ENCODE measurements at regions not wholly inside any gene's neighbourhood (a gene's known extent, or its start where the extent isn't known, plus 50 kb on each side); places are given as distances from the start of the nearest gene placed in this dataset.

DNA sequence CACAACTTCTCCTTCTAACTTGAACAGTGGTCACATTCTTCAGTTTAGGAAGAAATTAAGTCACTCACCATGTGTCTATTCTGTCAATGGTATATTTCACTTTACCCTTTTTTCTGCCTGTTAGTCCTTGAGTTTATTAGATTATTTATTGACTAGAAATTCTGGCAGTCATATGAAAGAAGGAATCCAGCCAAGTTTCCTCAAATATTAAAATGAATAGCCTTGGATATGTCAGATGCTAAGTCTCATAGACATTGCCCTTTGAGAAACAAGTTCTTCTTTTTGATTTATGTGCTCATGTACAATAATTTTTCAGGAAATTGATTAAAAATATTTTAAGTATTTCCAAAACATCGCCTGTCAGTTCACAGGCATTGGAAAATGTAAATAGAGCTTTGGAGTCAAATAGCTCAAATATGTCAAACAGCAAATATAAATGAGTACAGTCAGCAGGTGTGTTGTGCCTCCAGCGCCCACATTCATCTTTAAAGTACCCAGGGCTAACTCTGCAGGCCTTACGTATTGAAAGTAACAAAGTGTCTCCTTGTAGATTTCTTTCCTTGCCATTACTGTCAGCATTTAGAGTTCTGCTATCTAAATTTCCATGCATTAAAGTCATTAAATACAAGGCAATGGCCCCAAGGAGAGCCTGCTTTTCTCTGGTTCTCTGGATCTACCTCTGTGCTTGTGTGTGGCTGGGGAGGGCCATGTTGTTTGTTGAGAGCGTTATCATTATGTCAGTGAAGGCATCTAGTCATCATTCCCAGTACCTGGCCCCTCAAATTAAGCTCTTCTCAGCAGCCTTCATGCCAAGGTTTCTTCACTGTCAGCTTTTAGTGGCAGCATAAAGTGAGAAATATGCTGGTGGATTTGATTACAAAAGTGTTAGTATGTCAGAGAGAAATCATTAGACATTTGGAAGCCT, 76.3 kb upstream of the TRPC4 start:
- TF ChIP-seq, protein P1, sequence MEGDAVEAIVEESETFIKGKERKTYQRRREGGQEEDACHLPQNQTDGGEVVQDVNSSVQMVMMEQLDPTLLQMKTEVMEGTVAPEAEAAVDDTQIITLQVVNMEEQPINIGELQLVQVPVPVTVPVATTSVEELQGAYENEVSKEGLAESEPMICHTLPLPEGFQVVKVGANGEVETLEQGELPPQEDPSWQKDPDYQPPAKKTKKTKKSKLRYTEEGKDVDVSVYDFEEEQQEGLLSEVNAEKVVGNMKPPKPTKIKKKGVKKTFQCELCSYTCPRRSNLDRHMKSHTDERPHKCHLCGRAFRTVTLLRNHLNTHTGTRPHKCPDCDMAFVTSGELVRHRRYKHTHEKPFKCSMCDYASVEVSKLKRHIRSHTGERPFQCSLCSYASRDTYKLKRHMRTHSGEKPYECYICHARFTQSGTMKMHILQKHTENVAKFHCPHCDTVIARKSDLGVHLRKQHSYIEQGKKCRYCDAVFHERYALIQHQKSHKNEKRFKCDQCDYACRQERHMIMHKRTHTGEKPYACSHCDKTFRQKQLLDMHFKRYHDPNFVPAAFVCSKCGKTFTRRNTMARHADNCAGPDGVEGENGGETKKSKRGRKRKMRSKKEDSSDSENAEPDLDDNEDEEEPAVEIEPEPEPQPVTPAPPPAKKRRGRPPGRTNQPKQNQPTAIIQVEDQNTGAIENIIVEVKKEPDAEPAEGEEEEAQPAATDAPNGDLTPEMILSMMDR (IDR thresholded peaks at IDR 0.05), result no peak
- TF ChIP-seq POLR2A (IDR thresholded peaks at IDR 0.05) (no peak), EP300 (IDR thresholded peaks at IDR 0.05) (no peak)
